GM21737 (cell line): ENCODE measurements at regions not wholly inside any gene's neighbourhood (a gene's known extent, or its start where the extent isn't known, plus 50 kb on each side); places are given as distances from the start of the nearest gene placed in this dataset.
A peak's percentile ranks its signal among the peaks of the same experiment; 100 is the strongest.
"Not testable (repeated sequence)": the region's sequence is repeated elsewhere in the genome, so short reads cannot be mapped to it uniquely, and the experiment has no call there.

Experiments used
- ATAC-seq: cut with Tn5 transposase; IDR thresholded peaks from one replicate; pipeline ENCODE4 v1.9.1; 2021; ENCODE audit warnings: mild to moderate bottlenecking, moderate library complexity; ENCODE audit not compliant: unreplicated experiment

- ATAC-seq, result no peak
These were observed 686.7 kb downstream of the COL12A1 start for GRCh38 chr6:74519163-74519562.

- no peak for ATAC-seq
These were observed 687.8 kb downstream of the COL12A1 start for GRCh38 chr6:74518035-74518434.

GRCh38 chr6:74510878-74511277, 695.0 kb downstream of the COL12A1 start:
- no peak for ATAC-seq

GRCh38 chr6:74507649-74508048, 698.2 kb downstream of the COL12A1 start:
- ATAC-seq, result no peak

- no peak for ATAC-seq
These were observed 700.5 kb downstream of the COL12A1 start for GRCh38 chr6:74505391-74505790.

- ATAC-seq, result no peak
These were observed 700.9 kb downstream of the COL12A1 start for GRCh38 chr6:74504941-74505340.

- no peak for ATAC-seq
These were observed 713.3 kb downstream of the COL12A1 start for GRCh38 chr6:74492587-74492986.

- ATAC-seq, result no peak
These were observed 713.9 kb downstream of the COL12A1 start for GRCh38 chr6:74491844-74492374.

- ATAC-seq, result not testable (repeated sequence)
These were observed 717.1 kb downstream of the COL12A1 start for GRCh38 chr6:74488726-74489125.

GRCh38 chr6:74482180-74482579, 723.7 kb downstream of the COL12A1 start:
- no peak for ATAC-seq

- no peak for ATAC-seq
These were observed 725.3 kb downstream of the COL12A1 start for GRCh38 chr6:74480561-74480960.

GRCh38 chr6:74479960-74480359, 725.9 kb downstream of the COL12A1 start:
- ATAC-seq, result no peak

GRCh38 chr6:74479420-74479819, 726.4 kb downstream of the COL12A1 start:
- ATAC-seq, result no peak

GRCh38 chr6:74474046-74474445, 731.8 kb downstream of the COL12A1 start:
- ATAC-seq, result not testable (repeated sequence)

GRCh38 chr6:74468552-74468951, 737.3 kb downstream of the COL12A1 start:
- not testable (repeated sequence) for ATAC-seq

GRCh38 chr6:74467533-74468215, 738.2 kb downstream of the COL12A1 start:
- no peak for ATAC-seq

- no peak for ATAC-seq
These were observed 739.3 kb downstream of the COL12A1 start for GRCh38 chr6:74466572-74466971.

GRCh38 chr6:74459260-74459659, 746.6 kb downstream of the COL12A1 start:
- no peak for ATAC-seq

- ATAC-seq, result no peak
These were observed 747.3 kb downstream of the COL12A1 start for GRCh38 chr6:74458536-74458935.

GRCh38 chr6:74455786-74456185, 750.1 kb downstream of the COL12A1 start:
- ATAC-seq, result no peak

- no peak for ATAC-seq
These were observed 753.9 kb downstream of the COL12A1 start for GRCh38 chr6:74451953-74452352.

- no peak for ATAC-seq
These were observed 752.8 kb downstream of the CD109 start for GRCh38 chr6:74448850-74449249.

- peak; percentile 96 for ATAC-seq
These were observed 751.0 kb downstream of the CD109 start for GRCh38 chr6:74447013-74447412.
